Activated naive CD4-positive, alpha-beta T cell treated with anti-CD3 and anti-CD28 coated beads for 36 hours (primary cell): ENCODE measurements at regions not wholly inside any gene's neighbourhood (a gene's known extent, or its start where the extent isn't known, plus 50 kb on each side); places are given as distances from the start of the nearest gene placed in this dataset.

Experiments
- CTCF ChIA-PET: fragments of 350-600 bp; sonication (Branson Sonifier 250); formaldehyde crosslinking; loops from one replicate; lab custom pipeline; 2021; ENCODE audit warnings: antibody characterized with exemption; lab: Charles Lee
- DNase-seq: peaks from one replicate; pipeline ENCODE4 v3.0.0-alpha.2; 2020
- H3K27ac Mint-ChIP-seq: one replicate; pipeline ENCODE4 v1.8.0; 2021; ENCODE audit warnings: mild to moderate bottlenecking, mixed read lengths
- H3K27me3 Mint-ChIP-seq: one replicate; pipeline ENCODE4 v1.8.0; 2021; ENCODE audit warnings: low read depth, mixed read lengths
- H3K36me3 Mint-ChIP-seq: one replicate; pipeline ENCODE4 v1.8.0; 2021; ENCODE audit warnings: low read depth, mixed read lengths
- H3K4me1 Mint-ChIP-seq: one replicate; pipeline ENCODE4 v1.8.0; 2021; ENCODE audit warnings: low read depth, mixed read lengths
- H3K4me3 Mint-ChIP-seq: one replicate; pipeline ENCODE4 v1.8.0; 2021; ENCODE audit warnings: mild to moderate bottlenecking, moderate library complexity, mixed read lengths
- H3K9me3 Mint-ChIP-seq: one replicate; pipeline ENCODE4 v1.8.0; 2021; ENCODE audit warnings: mixed read lengths
- intact Hi-C: fragments of 100-400 bp; cut with micrococcal nuclease; formaldehyde crosslinking; loops from one replicate; pipeline ENCODE4 v1.15.1; 2023

- H3K4me3 Mint-ChIP-seq, result no peak overlapping the region
- no peak overlapping the region for H3K27ac Mint-ChIP-seq
- intact Hi-C loops, result no loop called here
- CTCF ChIA-PET, result no interaction called here
- DNase-seq, result no peak
- no peaks in the 10 kb centered on the region for H3K27me3 Mint-ChIP-seq
- H3K9me3 Mint-ChIP-seq, result no peaks in the 10 kb centered on the region
- H3K36me3 Mint-ChIP-seq, result no peaks in the 10 kb centered on the region
- H3K4me1 Mint-ChIP-seq, result peaks cover 19% of the 10 kb centered on the region
Measured at GRCh38 chr6:14673201-14673600, 555.6 kb downstream of the CD83 start.

GRCh38 chr6:14674458-14674857 lies 556.9 kb downstream of the CD83 start:
- Mint-ChIP-seq H3K9me3 (no peaks in the 10 kb centered on the region), H3K27ac (peak overlapping the region; percentile 80), H3K4me3 (no peak overlapping the region), H3K4me1 (peaks cover 19% of the 10 kb centered on the region), H3K36me3 (no peaks in the 10 kb centered on the region), H3K27me3 (no peaks in the 10 kb centered on the region)
- intact Hi-C loops, result loop anchor here (2.0 kb wide), 2 partner anchors 36 to 70 kb away; no protein-coding TSS in a partner anchor
- DNase-seq, result peak; percentile 12
- CTCF ChIA-PET, result no interaction called here

- Mint-ChIP-seq H3K9me3 (no peaks in the 10 kb centered on the region), H3K36me3 (no peaks in the 10 kb centered on the region), H3K27me3 (no peaks in the 10 kb centered on the region), H3K4me3 (no peak overlapping the region), H3K27ac (peak overlapping the region; percentile 88), H3K4me1 (peaks cover 19% of the 10 kb centered on the region)
- DNase-seq, result peak; percentile 62
- intact Hi-C loops, result loop anchor here (1.0 to 2.0 kb wide), 8 partner anchors 14 to 573 kb away; no protein-coding TSS in a partner anchor
- CTCF ChIA-PET, result interaction anchor here (0.6 to 0.9 kb wide), 2 partner anchors 14 to 359 kb away, joined by 3 read pairs; no protein-coding TSS in a partner anchor
Measured at GRCh38 chr6:14674867-14675648, 557.5 kb downstream of the CD83 start.

GRCh38 chr6:14676064-14676463 lies 558.5 kb downstream of the CD83 start:
- peak; percentile 45 for DNase-seq
- no peaks in the 10 kb centered on the region for H3K27me3 Mint-ChIP-seq
- H3K27ac Mint-ChIP-seq, result peak overlapping the region; percentile 88
- H3K4me1 Mint-ChIP-seq, result peaks cover 19% of the 10 kb centered on the region
- CTCF ChIA-PET, result interaction anchor here (0.5 kb wide), 1 partner anchor 276 kb away, joined by 4 read pairs; no protein-coding TSS in a partner anchor
- H3K4me3 Mint-ChIP-seq, result no peak overlapping the region
- intact Hi-C loops, result no loop called here
- H3K36me3 Mint-ChIP-seq, result no peaks in the 10 kb centered on the region
- no peaks in the 10 kb centered on the region for H3K9me3 Mint-ChIP-seq

- Mint-ChIP-seq H3K27ac (no peak overlapping the region), H3K36me3 (no peaks in the 10 kb centered on the region), H3K4me3 (no peak overlapping the region), H3K9me3 (no peaks in the 10 kb centered on the region), H3K4me1 (peaks cover 19% of the 10 kb centered on the region), H3K27me3 (no peaks in the 10 kb centered on the region)
- intact Hi-C loops, result no loop called here
- DNase-seq, result no peak
- CTCF ChIA-PET, result no interaction called here
Measured at GRCh38 chr6:14676977-14677781, 559.6 kb downstream of the CD83 start.

GRCh38 chr6:14681699-14682487 lies 564.0 kb upstream of the JARID2 start:
- intact Hi-C loops, result no loop called here
- no peak for DNase-seq
- H3K9me3 Mint-ChIP-seq, result no peaks in the 10 kb centered on the region
- CTCF ChIA-PET, result no interaction called here
- no peaks in the 10 kb centered on the region for H3K36me3 Mint-ChIP-seq
- no peaks in the 10 kb centered on the region for H3K27me3 Mint-ChIP-seq
- no peak overlapping the region for H3K4me3 Mint-ChIP-seq
- no peaks in the 10 kb centered on the region for H3K4me1 Mint-ChIP-seq
- H3K27ac Mint-ChIP-seq, result no peak overlapping the region

- no peaks in the 10 kb centered on the region for H3K4me1 Mint-ChIP-seq
- CTCF ChIA-PET, result no interaction called here
- no peak overlapping the region for H3K27ac Mint-ChIP-seq
- no peak overlapping the region for H3K4me3 Mint-ChIP-seq
- no peaks in the 10 kb centered on the region for H3K36me3 Mint-ChIP-seq
- no peaks in the 10 kb centered on the region for H3K27me3 Mint-ChIP-seq
- H3K9me3 Mint-ChIP-seq, result no peaks in the 10 kb centered on the region
- intact Hi-C loops, result no loop called here
- DNase-seq, result no peak
Measured at GRCh38 chr6:14682812-14683211, 563.1 kb upstream of the JARID2 start.

GRCh38 chr6:14689639-14690038 lies 556.2 kb upstream of the JARID2 start:
- CTCF ChIA-PET, result no interaction called here
- intact Hi-C loops, result no loop called here

GRCh38 chr6:14690120-14691056 lies 555.5 kb upstream of the JARID2 start:
- no peak overlapping the region for H3K4me3 Mint-ChIP-seq
- H3K27me3 Mint-ChIP-seq, result no peaks in the 10 kb centered on the region
- CTCF ChIA-PET, result interaction anchor here (0.6 kb wide), 1 partner anchor 70 kb away, joined by 3 read pairs; no protein-coding TSS in a partner anchor
- DNase-seq, result no peak
- H3K36me3 Mint-ChIP-seq, result no peaks in the 10 kb centered on the region
- no peaks in the 10 kb centered on the region for H3K4me1 Mint-ChIP-seq
- H3K9me3 Mint-ChIP-seq, result no peaks in the 10 kb centered on the region
- H3K27ac Mint-ChIP-seq, result no peak overlapping the region
- intact Hi-C loops, result no loop called here

More at GRCh38 chr6:14689639-14690038, 556.2 kb upstream of the JARID2 start:
- H3K36me3 Mint-ChIP-seq, result no peaks in the 10 kb centered on the region
- H3K27me3 Mint-ChIP-seq, result no peaks in the 10 kb centered on the region
- no peak overlapping the region for H3K4me3 Mint-ChIP-seq
- no peak overlapping the region for H3K27ac Mint-ChIP-seq
- no peak for DNase-seq
- no peaks in the 10 kb centered on the region for H3K9me3 Mint-ChIP-seq
- H3K4me1 Mint-ChIP-seq, result no peaks in the 10 kb centered on the region

GRCh38 chr6:14692208-14692607 lies 553.7 kb upstream of the JARID2 start:
- Mint-ChIP-seq H3K4me1 (no peaks in the 10 kb centered on the region), H3K27me3 (no peaks in the 10 kb centered on the region), H3K9me3 (no peaks in the 10 kb centered on the region), H3K4me3 (no peak overlapping the region), H3K36me3 (no peaks in the 10 kb centered on the region), H3K27ac (no peak overlapping the region)
- intact Hi-C loops, result no loop called here
- CTCF ChIA-PET, result no interaction called here
- no peak for DNase-seq
